GM12878 (cell line): ENCODE measurements at regions not wholly inside any gene's neighbourhood (a gene's known extent, or its start where the extent isn't known, plus 50 kb on each side); places are given as distances from the start of the nearest gene placed in this dataset.

Source experiments
- ATAC-seq: fragments of 200-7000 bp; cut with Tn5 transposase; 3 replicates; pipeline ENCODE4 v1.9.1; 2020; ENCODE audit warnings: mild to moderate bottlenecking, moderate library complexity
- BruUV-seq: library from RNA; stranded (reverse); fragments of 400-500 nt; replicated peaks from 2 replicates; lab custom pipeline; 2021; lab: Mats Ljungman, UMichigan
- CTCF ChIA-PET: fragments of 300-600 bp; sonication (Branson Sonifier 250); formaldehyde crosslinking; extraction: SDS; loops from one replicate; lab custom pipeline; 2021; ENCODE audit warnings: inconsistent platforms; lab: Yijun Ruan, JAX
- POLR2A ChIA-PET: fragments of 350-600 bp; formaldehyde crosslinking; extraction: SDS; loops from one replicate; lab custom pipeline; 2021; ENCODE audit warnings: inconsistent platforms; lab: Charles Lee
- RAD21 ChIA-PET: fragments of 300-600 bp; sonication (Branson Sonifier 250); formaldehyde crosslinking; loops from one replicate; lab custom pipeline; 2023; ENCODE audit warnings: antibody characterized with exemption; ENCODE audit not compliant: unreplicated experiment; lab: Charles Lee
- SMC1A ChIA-PET: fragments of 300-600 bp; sonication (Branson Sonifier 250); formaldehyde crosslinking; loops from one replicate; lab custom pipeline; 2023; ENCODE audit not compliant: unreplicated experiment, uncharacterized antibody; lab: Charles Lee
- DNase-seq: peaks from one replicate; pipeline ENCODE4 v3.0.0-alpha.2; 2011; ENCODE audit warnings: low read depth, low spot score
- FAIRE-seq: peaks from 3 replicates; lab custom pipeline; 2011; peaks lifted over from hg19 to GRCh38; lab: Jason Lieb, UNC
- H2AFZ ChIP-seq: 2 replicates; pipeline ENCODE4 v1.6.0; 2011; ENCODE audit warnings: low read depth, low read length, control low read depth; ENCODE audit not compliant: control insufficient read depth
- H3K27ac ChIP-seq: 2 replicates; pipeline ENCODE4 v1.5.1; 2011; ENCODE audit warnings: control low read depth; ENCODE audit not compliant: control insufficient read depth, insufficient read depth
- H3K27me3 ChIP-seq, 2 experiments: replicated peaks in 1 of 2; 2 replicates each; pipeline versions ENCODE4 v1.6.0 to v1.6.1; 2011; ENCODE audit warnings: low read length in 1 of 2; ENCODE audit not compliant: control insufficient read depth in 2 of 2, insufficient read depth in 2 of 2
- H3K36me3 ChIP-seq, 2 experiments: 2 replicates each; pipeline ENCODE4 v1.5.1; 2011; ENCODE audit warnings: low read length in 1 of 2; ENCODE audit not compliant: control insufficient read depth in 2 of 2, insufficient read depth in 2 of 2
- H3K4me1 ChIP-seq: 2 replicates; pipeline ENCODE4 v1.6.1; 2011; ENCODE audit warnings: mild to moderate bottlenecking, low read length, moderate library complexity, mixed read lengths; ENCODE audit not compliant: control insufficient read depth, insufficient read depth
- H3K4me2 ChIP-seq: 2 replicates; pipeline ENCODE4 v1.6.0; 2011; ENCODE audit warnings: control low read depth; ENCODE audit not compliant: control insufficient read depth, insufficient read depth
- H3K4me3 ChIP-seq: fragments of 200-600 bp; sonication (generic); 2 replicates; pipeline ENCODE4 v1.5.1; 2016
- H3K79me2 ChIP-seq: 2 replicates; pipeline ENCODE4 v1.6.0; 2011; ENCODE audit warnings: low read length; ENCODE audit not compliant: control insufficient read depth, insufficient read depth
- H3K9ac ChIP-seq: 2 replicates; pipeline ENCODE4 v1.8.0; 2011; ENCODE audit warnings: low read length, control low read depth, mixed read lengths; ENCODE audit not compliant: control insufficient read depth, insufficient read depth
- H3K9me3 ChIP-seq: replicated peaks from 3 replicates; pipeline ENCODE4 v1.5.1; 2011; ENCODE audit warnings: mild to moderate bottlenecking, low read length; ENCODE audit not compliant: control insufficient read depth, insufficient read depth
- H4K20me1 ChIP-seq: 2 replicates; pipeline ENCODE4 v1.6.0; 2011; ENCODE audit not compliant: control insufficient read depth, insufficient read depth
- MTA3 ChIP-seq: IDR thresholded peaks from 2 replicates; pipeline ENCODE4 v1.6.1; 2012; ENCODE audit warnings: low read length, inconsistent platforms, borderline replicate concordance
- POLR2AphosphoS5 ChIP-seq: IDR thresholded peaks from 2 replicates; pipeline ENCODE4 v1.6.1; 2011; ENCODE audit warnings: mild to moderate bottlenecking, low read length, inconsistent platforms
- WGBS: methylation state at CpG from one replicate; pipeline ENCODE4 v1.1.6; 2016; ENCODE audit warnings: low lambda C conversion rate; ENCODE audit not compliant: insufficient replicate concordance, insufficient coverage; ENCODE audit errors: missing lambda C conversion rate; 5-methylcytosine and 5-hydroxymethylcytosine counted together
- in situ Hi-C: fragments of 300-500 bp; cut with MboI; formaldehyde crosslinking; loops from 9 replicates; pipeline ENCODE4 v1.14.3; 2018; ENCODE audit warnings: mixed read lengths
- intact Hi-C: fragments of 100-400 bp; cut with micrococcal nuclease; formaldehyde crosslinking; loops from one replicate; pipeline ENCODE4 v1.14.2; 2022; ENCODE audit not compliant: unreplicated experiment
- TF ChIP-seq, protein P1 (sequence below): fragments of 450-650 bp; formaldehyde crosslinking; IDR thresholded peaks from 2 replicates; pipeline ENCODE4 v1.5.0; 2022; ENCODE audit warnings: mild to moderate bottlenecking, missing genetic modification characterization

DNA sequence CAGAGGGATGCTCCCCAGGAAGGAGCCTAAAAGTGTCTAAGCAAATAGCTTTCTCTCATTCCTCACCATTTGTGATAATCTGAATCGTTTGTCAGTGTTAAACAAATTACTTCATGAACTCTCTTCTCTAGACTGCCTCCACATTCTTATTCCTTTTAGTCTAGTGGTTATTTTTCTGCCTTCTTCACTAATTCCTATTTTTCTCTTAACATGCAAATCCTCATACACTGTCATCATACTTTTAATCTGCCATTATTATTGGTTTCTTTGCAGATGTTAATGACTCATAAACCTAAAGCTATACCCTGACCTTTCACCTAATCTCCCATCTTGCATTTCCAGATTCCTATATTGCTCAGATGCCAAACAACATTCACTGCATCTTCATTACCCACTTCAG lies 428.9 kb downstream of the EFNA5 start:
- Histone ChIP-seq H3K36me3 (no peaks in the 10 kb centered on the region), H3K27me3 (no peaks in the 10 kb centered on the region), H3K9me3 (no peaks in the 10 kb centered on the region; the same call in 2 of the 3 replicates), H2AFZ (no peak overlapping the region), H3K27ac (no peak overlapping the region), H3K4me3 (no peak overlapping the region), H3K9ac (no peak overlapping the region), H4K20me1 (no peaks in the 10 kb centered on the region), H3K4me2 (no peak overlapping the region), H3K79me2 (no peaks in the 10 kb centered on the region), H3K4me1 (no peaks in the 10 kb centered on the region)
- DNase-seq (no peak), FAIRE-seq (no peak), ATAC-seq (no peak)
- RAD21 ChIA-PET = interaction anchor here (0.7 kb wide), 1 partner anchor 23 kb away, joined by 3 read pairs; no protein-coding TSS in a partner anchor
- 5% methylated on average over 1 of the region's 1 CpG for WGBS
- CTCF ChIA-PET = interaction anchor here (1.3 kb wide), 1 partner anchor 21 kb away, joined by 3 read pairs; no protein-coding TSS in a partner anchor
- POLR2A ChIA-PET = no interaction called here
- in situ Hi-C loops = no loop called here
- SMC1A ChIA-PET = interaction anchor here (0.7 to 1.1 kb wide), 3 partner anchors 9 to 60 kb away, joined by 3 read pairs; no protein-coding TSS in a partner anchor
- TF ChIP-seq, protein P1, sequence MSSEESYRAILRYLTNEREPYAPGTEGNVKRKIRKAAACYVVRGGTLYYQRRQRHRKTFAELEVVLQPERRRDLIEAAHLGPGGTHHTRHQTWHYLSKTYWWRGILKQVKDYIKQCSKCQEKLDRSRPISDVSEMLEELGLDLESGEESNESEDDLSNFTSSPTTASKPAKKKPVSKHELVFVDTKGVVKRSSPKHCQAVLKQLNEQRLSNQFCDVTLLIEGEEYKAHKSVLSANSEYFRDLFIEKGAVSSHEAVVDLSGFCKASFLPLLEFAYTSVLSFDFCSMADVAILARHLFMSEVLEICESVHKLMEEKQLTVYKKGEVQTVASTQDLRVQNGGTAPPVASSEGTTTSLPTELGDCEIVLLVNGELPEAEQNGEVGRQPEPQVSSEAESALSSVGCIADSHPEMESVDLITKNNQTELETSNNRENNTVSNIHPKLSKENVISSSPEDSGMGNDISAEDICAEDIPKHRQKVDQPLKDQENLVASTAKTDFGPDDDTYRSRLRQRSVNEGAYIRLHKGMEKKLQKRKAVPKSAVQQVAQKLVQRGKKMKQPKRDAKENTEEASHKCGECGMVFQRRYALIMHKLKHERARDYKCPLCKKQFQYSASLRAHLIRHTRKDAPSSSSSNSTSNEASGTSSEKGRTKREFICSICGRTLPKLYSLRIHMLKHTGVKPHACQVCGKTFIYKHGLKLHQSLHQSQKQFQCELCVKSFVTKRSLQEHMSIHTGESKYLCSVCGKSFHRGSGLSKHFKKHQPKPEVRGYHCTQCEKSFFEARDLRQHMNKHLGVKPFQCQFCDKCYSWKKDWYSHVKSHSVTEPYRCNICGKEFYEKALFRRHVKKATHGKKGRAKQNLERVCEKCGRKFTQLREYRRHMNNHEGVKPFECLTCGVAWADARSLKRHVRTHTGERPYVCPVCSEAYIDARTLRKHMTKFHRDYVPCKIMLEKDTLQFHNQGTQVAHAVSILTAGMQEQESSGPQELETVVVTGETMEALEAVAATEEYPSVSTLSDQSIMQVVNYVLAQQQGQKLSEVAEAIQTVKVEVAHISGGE (CRISPR knock-in tag) = no peak
- no peak for TF ChIP-seq MTA3
- no peak for TF ChIP-seq POLR2AphosphoS5
- intact Hi-C loops = no loop called here
- no TSS peak for BruUV-seq
